ENCODE measurements at regions not wholly inside any gene's neighbourhood (a gene's known extent, or its start where the extent isn't known, plus 50 kb on each side); places are given as distances from the start of the nearest gene placed in this dataset.

GRCh38 chr3:8261018-8261417 is 240.6 kb upstream of the LMCD1 start:
- Histone ChIP-seq H3K4me2 (ENCODE audit: low read length) (no peak overlapping the region), H4K20me1 (ENCODE audit: insufficient read depth) (no peaks in the 10 kb centered on the region), H3K36me3 (ENCODE audit: insufficient read depth, low read length) (no peaks in the 10 kb centered on the region), H2AFZ (ENCODE audit: low read depth, low read length) (no peak overlapping the region), H3K9me3 (ENCODE audit: low read length) (no peaks in the 10 kb centered on the region), H3K27ac (ENCODE audit: low read length) (no peak overlapping the region), H3F3A (ENCODE audit: insufficient read depth, low read length, poor library complexity, severe bottlenecking) (no peaks in the 10 kb centered on the region), H3K4me3 (ENCODE audit: low read length) (no peak overlapping the region), H3K9me2 (ENCODE audit: insufficient read depth, low read length) (no peaks in the 10 kb centered on the region), H3K9ac (ENCODE audit: low read length) (no peak overlapping the region), H3K79me2 (replicated peaks; ENCODE audit: insufficient read depth, low read length) (no peaks in the 10 kb centered on the region), H3K27me3 (ENCODE audit: insufficient read depth, low read depth, low read length) (no peaks in the 10 kb centered on the region)
- TF ChIP-seq EP300 (conservative IDR thresholded peaks at IDR 0.05; ENCODE audit: poor library complexity, severe bottlenecking): no peak
- no peak for TF ChIP-seq SMC3 (conservative IDR thresholded peaks at IDR 0.05; ENCODE audit: poor library complexity)
- TF ChIP-seq TAF1 (IDR thresholded peaks at IDR 0.05; ENCODE audit: low read depth): no peak
- TF ChIP-seq MXI1 (conservative IDR thresholded peaks at IDR 0.05; ENCODE audit: poor library complexity, severe bottlenecking): no peak
- TF ChIP-seq POLR2AphosphoS5 (IDR thresholded peaks at IDR 0.05): no peak
- TF ChIP-seq RAD21 (conservative IDR thresholded peaks at IDR 0.05): no peak
- TF ChIP-seq, protein P1, sequence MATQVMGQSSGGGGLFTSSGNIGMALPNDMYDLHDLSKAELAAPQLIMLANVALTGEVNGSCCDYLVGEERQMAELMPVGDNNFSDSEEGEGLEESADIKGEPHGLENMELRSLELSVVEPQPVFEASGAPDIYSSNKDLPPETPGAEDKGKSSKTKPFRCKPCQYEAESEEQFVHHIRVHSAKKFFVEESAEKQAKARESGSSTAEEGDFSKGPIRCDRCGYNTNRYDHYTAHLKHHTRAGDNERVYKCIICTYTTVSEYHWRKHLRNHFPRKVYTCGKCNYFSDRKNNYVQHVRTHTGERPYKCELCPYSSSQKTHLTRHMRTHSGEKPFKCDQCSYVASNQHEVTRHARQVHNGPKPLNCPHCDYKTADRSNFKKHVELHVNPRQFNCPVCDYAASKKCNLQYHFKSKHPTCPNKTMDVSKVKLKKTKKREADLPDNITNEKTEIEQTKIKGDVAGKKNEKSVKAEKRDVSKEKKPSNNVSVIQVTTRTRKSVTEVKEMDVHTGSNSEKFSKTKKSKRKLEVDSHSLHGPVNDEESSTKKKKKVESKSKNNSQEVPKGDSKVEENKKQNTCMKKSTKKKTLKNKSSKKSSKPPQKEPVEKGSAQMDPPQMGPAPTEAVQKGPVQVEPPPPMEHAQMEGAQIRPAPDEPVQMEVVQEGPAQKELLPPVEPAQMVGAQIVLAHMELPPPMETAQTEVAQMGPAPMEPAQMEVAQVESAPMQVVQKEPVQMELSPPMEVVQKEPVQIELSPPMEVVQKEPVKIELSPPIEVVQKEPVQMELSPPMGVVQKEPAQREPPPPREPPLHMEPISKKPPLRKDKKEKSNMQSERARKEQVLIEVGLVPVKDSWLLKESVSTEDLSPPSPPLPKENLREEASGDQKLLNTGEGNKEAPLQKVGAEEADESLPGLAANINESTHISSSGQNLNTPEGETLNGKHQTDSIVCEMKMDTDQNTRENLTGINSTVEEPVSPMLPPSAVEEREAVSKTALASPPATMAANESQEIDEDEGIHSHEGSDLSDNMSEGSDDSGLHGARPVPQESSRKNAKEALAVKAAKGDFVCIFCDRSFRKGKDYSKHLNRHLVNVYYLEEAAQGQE (IDR thresholded peaks at IDR 0.05; ENCODE audit: borderline replicate concordance): no peak

DNA sequence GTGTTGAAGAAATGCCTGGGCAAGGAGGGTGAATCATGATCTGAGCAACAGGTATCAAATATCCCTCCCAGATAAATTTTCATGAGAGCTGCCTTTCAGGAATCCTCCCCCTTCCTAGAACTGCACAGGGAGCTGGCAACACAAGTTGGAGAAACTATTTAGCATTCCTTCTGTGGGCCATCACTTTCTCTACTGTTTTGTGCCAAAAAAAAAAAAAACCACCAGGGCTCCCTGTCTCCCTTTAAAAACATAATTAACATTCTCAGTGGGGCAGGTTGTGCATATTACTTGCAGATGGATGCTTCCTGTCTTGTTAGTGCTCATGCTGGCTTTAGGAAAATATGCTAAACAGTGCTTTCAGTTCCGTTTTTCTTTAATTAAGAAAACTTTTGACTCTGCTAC is 234.9 kb upstream of the LMCD1 start:
- no peak for TF ChIP-seq CTCF (IDR thresholded peaks at IDR 0.05; ENCODE audit: poor library complexity, severe bottlenecking)
- no peak for TF ChIP-seq EZH2 (IDR thresholded peaks at IDR 0.05; ENCODE audit: borderline replicate concordance, insufficient read depth, low read length, poor library complexity, severe bottlenecking)
- TF ChIP-seq SMC3 (conservative IDR thresholded peaks at IDR 0.05; ENCODE audit: poor library complexity): no peak

DNA sequence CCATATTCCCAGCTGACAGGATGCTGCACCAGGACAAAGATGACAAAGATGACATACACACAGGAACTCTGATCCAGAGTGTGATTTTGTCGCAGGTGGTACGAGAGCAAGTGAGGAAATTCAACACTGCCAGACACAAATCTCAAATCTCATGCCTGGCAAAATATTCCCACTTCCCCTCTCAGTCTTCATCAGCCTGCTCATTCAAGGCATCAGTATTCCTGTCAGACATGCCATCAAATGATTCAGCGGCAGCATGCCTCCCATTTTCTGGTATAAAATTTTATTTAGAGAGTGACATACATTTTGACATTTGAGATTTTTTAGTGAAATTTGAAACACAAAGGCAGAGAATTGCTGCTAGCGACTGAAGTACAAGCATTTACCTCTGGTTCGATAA is 228.1 kb upstream of the LMCD1 start:
- H3F3A ChIP-seq (ENCODE audit: insufficient read depth, low read length, poor library complexity, severe bottlenecking): no peaks in the 10 kb centered on the region
- no peaks in the 10 kb centered on the region for H3K9me2 ChIP-seq (ENCODE audit: insufficient read depth, low read length)

More for the DNA sequence above, 234.9 kb upstream of the LMCD1 start:
- Histone ChIP-seq H3K4me3 (ENCODE audit: low read length) (no peak overlapping the region), H3K9me2 (ENCODE audit: insufficient read depth, low read length) (no peaks in the 10 kb centered on the region), H3K79me2 (replicated peaks; ENCODE audit: insufficient read depth, low read length) (no peaks in the 10 kb centered on the region), H3K27me3 (ENCODE audit: insufficient read depth, low read depth, low read length) (no peaks in the 10 kb centered on the region), H3K4me2 (ENCODE audit: low read length) (no peak overlapping the region), H2AFZ (ENCODE audit: low read depth, low read length) (no peak overlapping the region), H3F3A (ENCODE audit: insufficient read depth, low read length, poor library complexity, severe bottlenecking) (no peaks in the 10 kb centered on the region), H3K9ac (ENCODE audit: low read length) (no peak overlapping the region), H3K36me3 (ENCODE audit: insufficient read depth, low read length) (no peaks in the 10 kb centered on the region), H3K9me3 (ENCODE audit: low read length) (no peaks in the 10 kb centered on the region), H4K20me1 (ENCODE audit: insufficient read depth) (no peaks in the 10 kb centered on the region), H3K27ac (ENCODE audit: low read length) (no peak overlapping the region)

More for the DNA sequence above, 228.1 kb upstream of the LMCD1 start:
- H3K27ac ChIP-seq (ENCODE audit: low read length): no peak overlapping the region
- no peaks in the 10 kb centered on the region for H4K20me1 ChIP-seq (ENCODE audit: insufficient read depth)
- H3K4me2 ChIP-seq (ENCODE audit: low read length): no peak overlapping the region
- H2AFZ ChIP-seq (ENCODE audit: low read depth, low read length): no peak overlapping the region
- no peak overlapping the region for H3K4me3 ChIP-seq (ENCODE audit: low read length)
- TF ChIP-seq TAF1 (IDR thresholded peaks at IDR 0.05; ENCODE audit: low read depth) (no peak), EP300 (conservative IDR thresholded peaks at IDR 0.05; ENCODE audit: poor library complexity, severe bottlenecking) (no peak), RAD21 (conservative IDR thresholded peaks at IDR 0.05) (no peak), EZH2 (IDR thresholded peaks at IDR 0.05; ENCODE audit: borderline replicate concordance, insufficient read depth, low read length, poor library complexity, severe bottlenecking) (no peak)
- no peaks in the 10 kb centered on the region for H3K36me3 ChIP-seq (ENCODE audit: insufficient read depth, low read length)
- no peaks in the 10 kb centered on the region for H3K27me3 ChIP-seq (ENCODE audit: insufficient read depth, low read depth, low read length)
- H3K9me3 ChIP-seq (ENCODE audit: low read length): no peaks in the 10 kb centered on the region
- H3K79me2 ChIP-seq (replicated peaks; ENCODE audit: insufficient read depth, low read length): no peaks in the 10 kb centered on the region
- no peak overlapping the region for H3K9ac ChIP-seq (ENCODE audit: low read length)
